ENCODE measurements at regions not wholly inside any gene's neighbourhood (a gene's known extent, or its start where the extent isn't known, plus 50 kb on each side); places are given as distances from the start of the nearest gene placed in this dataset.

DNA sequence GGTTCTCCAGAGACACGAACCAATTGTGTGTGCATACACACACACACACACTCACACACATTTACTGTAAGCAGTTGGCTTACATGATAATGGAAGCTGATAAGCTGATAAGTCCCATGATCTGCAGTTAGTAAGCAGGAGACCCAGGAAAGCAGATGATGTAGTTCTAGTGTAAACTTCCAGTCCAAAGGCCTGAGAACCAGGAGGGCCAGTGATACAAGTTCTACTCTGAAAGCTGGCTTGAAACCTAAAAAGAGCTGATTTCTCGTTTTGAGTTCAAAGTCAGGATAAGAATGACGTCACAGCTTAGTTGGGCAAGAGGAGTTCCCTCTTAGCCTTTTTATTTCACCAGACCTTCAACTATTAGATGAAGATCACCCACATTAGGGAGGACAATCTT lies 558.8 kb upstream of the PIK3C3 start:
- intact Hi-C loops (cut with DNase I; ENCODE audit: low total_unique reads): no loop called here
- Histone ChIP-seq H3K27ac (no peak overlapping the region), H3K4me3 (no peak overlapping the region), H3K4me1 (no peaks in the 10 kb centered on the region), H3K27me3 (no peaks in the 10 kb centered on the region), H3K36me3 (no peaks in the 10 kb centered on the region), H3K9me3 (no peaks in the 10 kb centered on the region)
- TF ChIP-seq POLR2A (IDR thresholded peaks at IDR 0.05) (no peak), CTCF (IDR thresholded peaks at IDR 0.05) (no peak), POLR2AphosphoS5 (IDR thresholded peaks at IDR 0.05) (no peak)
- no peak for DNase-seq (ENCODE audit: low spot score in 2 of 2)

DNA sequence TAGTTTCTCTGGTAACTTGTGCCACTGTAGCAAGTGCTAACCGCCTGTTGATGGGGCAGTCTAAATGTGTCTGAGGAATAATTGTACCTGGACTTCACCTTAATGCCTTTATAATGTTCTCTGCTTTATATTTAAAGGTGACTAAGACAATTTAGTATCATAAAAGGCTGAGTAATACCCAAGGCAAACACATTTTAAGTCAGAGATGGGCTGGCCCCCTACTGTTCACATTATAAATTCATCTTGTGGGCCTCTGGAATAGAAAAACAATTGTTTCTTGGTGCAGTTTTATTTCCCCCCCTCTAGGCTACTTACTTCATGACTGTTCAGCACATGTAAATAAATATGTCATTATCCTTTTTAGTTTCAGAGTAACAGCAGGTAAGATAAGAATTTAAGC lies 559.3 kb upstream of the PIK3C3 start:
- DNase-seq (ENCODE audit: low spot score in 2 of 2): no peak
- Histone ChIP-seq H3K9me3 (no peaks in the 10 kb centered on the region), H3K4me1 (no peaks in the 10 kb centered on the region), H3K27me3 (no peaks in the 10 kb centered on the region), H3K36me3 (no peaks in the 10 kb centered on the region), H3K4me3 (no peak overlapping the region), H3K27ac (no peak overlapping the region)
- intact Hi-C loops (cut with DNase I; ENCODE audit: low total_unique reads): no loop called here
- TF ChIP-seq POLR2AphosphoS5 (IDR thresholded peaks at IDR 0.05): no peak
- TF ChIP-seq CTCF (IDR thresholded peaks at IDR 0.05): no peak
- TF ChIP-seq POLR2A (IDR thresholded peaks at IDR 0.05): no peak

- no peak overlapping the region for H3K27ac ChIP-seq
- H3K4me1 ChIP-seq: no peaks in the 10 kb centered on the region
- no peaks in the 10 kb centered on the region for H3K27me3 ChIP-seq
- DNase-seq (ENCODE audit: low spot score in 2 of 2): no peak
- no peak for TF ChIP-seq POLR2AphosphoS5 (IDR thresholded peaks at IDR 0.05)
- TF ChIP-seq CTCF (IDR thresholded peaks at IDR 0.05): peak in 1 of 3 donors; percentile 36
- no peaks in the 10 kb centered on the region for H3K9me3 ChIP-seq
- H3K4me3 ChIP-seq: peak overlapping the region in 2 of 3 donors; percentile 7 to 29
- intact Hi-C loops (cut with DNase I; ENCODE audit: low total_unique reads): no loop called here
- no peaks in the 10 kb centered on the region for H3K36me3 ChIP-seq
Observed at GRCh38 chr18:41391616-41392595, 563.1 kb upstream of the PIK3C3 start.

DNA sequence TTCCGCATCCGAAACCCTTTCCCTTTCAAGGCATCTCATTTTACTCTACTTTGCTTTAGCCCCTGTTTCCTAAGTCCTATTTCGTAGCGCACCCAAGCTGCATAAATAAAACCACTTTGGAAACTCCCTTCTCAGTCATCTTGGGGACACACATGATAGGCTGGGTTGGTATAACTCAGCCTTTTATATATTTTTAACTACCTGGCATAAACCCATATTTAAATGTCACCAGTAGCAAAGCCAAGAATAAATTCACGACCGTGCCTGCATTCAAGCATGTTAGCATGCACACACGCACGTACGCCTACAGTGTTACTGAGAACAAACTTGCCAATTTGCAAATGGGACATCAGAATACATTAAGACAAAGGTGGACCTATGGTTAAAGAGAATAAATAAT lies 564.7 kb upstream of the PIK3C3 start:
- no peaks in the 10 kb centered on the region for H3K4me1 ChIP-seq
- intact Hi-C loops (cut with DNase I; ENCODE audit: low total_unique reads): no loop called here
- H3K4me3 ChIP-seq: no peak overlapping the region
- no peak for DNase-seq (ENCODE audit: low spot score in 2 of 2)
- H3K9me3 ChIP-seq: no peaks in the 10 kb centered on the region
- H3K36me3 ChIP-seq: no peaks in the 10 kb centered on the region
- TF ChIP-seq POLR2AphosphoS5 (IDR thresholded peaks at IDR 0.05) (no peak), POLR2A (IDR thresholded peaks at IDR 0.05) (no peak), CTCF (IDR thresholded peaks at IDR 0.05) (no peak)
- no peaks in the 10 kb centered on the region for H3K27me3 ChIP-seq
- H3K27ac ChIP-seq: no peak overlapping the region

GRCh38 chr18:41378598-41378997 lies 576.4 kb upstream of the PIK3C3 start:
- intact Hi-C loops (cut with DNase I; ENCODE audit: low total_unique reads): no loop called here
- no peaks in the 10 kb centered on the region for H3K36me3 ChIP-seq
- no peak overlapping the region for H3K27ac ChIP-seq
- H3K4me1 ChIP-seq: no peaks in the 10 kb centered on the region
- no peak overlapping the region for H3K4me3 ChIP-seq
- no peak for DNase-seq (ENCODE audit: low spot score in 2 of 2)
- TF ChIP-seq CTCF (IDR thresholded peaks at IDR 0.05) (no peak), POLR2A (IDR thresholded peaks at IDR 0.05) (no peak), POLR2AphosphoS5 (IDR thresholded peaks at IDR 0.05) (no peak)
- H3K27me3 ChIP-seq: no peaks in the 10 kb centered on the region
- no peaks in the 10 kb centered on the region for H3K9me3 ChIP-seq
